Fibroblast of the aortic adventitia (primary cell): ENCODE measurements at regions not wholly inside any gene's neighbourhood (a gene's known extent, or its start where the extent isn't known, plus 50 kb on each side); places are given as distances from the start of the nearest gene placed in this dataset.
"Not testable (repeated sequence)": the region's sequence is repeated elsewhere in the genome, so short reads cannot be mapped to it uniquely, and the experiment has no call there.

Experiments used
- DNase-seq: peaks from one replicate; pipeline ENCODE4 v3.0.0-alpha.2; 2010; ENCODE audit warnings: low read depth
- H3K4me3 ChIP-seq: 2 replicates; pipeline ENCODE4 v1.5.1; 2011; ENCODE audit warnings: low read depth, mild to moderate bottlenecking, control low read depth, low read length, moderate library complexity
- TF ChIP-seq, protein P1 (sequence below): IDR thresholded peaks from 2 replicates; pipeline ENCODE4 v1.5.1; 2011; ENCODE audit warnings: mild to moderate bottlenecking, low read length, control low read depth, inconsistent platforms; ENCODE audit not compliant: insufficient read depth

DNA sequence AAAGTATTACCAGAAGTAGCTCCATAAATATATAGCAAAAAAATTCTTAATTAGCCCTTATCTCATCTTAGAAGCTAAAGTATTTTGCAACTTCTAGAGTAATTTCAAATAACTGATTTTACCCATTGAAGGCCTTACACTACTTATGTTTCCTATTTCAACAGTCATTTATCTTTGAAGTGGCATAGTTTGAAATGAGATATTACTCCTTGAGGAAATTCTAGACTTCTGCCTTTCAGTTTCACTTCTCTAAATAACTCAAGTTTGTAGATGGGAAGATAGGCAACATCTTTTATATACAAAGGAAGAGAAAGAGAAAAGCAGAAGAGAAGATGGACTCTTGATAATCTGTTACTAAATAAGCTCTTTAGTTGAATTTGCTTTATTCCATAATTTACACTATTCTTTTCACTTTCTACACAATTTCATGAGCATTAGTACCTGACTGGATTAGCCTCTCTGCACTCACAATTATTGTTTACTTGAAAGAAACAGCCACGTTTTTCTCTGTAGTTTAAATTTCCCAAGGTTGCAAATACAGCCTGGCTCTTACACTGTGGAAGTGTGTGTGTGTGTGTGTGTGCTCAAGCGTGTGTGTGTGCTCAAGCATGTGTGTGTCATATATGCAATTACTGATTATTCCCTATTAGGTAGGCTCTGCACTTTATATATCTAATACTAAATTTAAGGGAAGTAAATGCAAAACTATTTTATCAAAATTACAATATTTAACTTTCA is 60.6 kb upstream of the EMB start:
- no peak overlapping the region for H3K4me3 ChIP-seq
- TF ChIP-seq, protein P1, sequence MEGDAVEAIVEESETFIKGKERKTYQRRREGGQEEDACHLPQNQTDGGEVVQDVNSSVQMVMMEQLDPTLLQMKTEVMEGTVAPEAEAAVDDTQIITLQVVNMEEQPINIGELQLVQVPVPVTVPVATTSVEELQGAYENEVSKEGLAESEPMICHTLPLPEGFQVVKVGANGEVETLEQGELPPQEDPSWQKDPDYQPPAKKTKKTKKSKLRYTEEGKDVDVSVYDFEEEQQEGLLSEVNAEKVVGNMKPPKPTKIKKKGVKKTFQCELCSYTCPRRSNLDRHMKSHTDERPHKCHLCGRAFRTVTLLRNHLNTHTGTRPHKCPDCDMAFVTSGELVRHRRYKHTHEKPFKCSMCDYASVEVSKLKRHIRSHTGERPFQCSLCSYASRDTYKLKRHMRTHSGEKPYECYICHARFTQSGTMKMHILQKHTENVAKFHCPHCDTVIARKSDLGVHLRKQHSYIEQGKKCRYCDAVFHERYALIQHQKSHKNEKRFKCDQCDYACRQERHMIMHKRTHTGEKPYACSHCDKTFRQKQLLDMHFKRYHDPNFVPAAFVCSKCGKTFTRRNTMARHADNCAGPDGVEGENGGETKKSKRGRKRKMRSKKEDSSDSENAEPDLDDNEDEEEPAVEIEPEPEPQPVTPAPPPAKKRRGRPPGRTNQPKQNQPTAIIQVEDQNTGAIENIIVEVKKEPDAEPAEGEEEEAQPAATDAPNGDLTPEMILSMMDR, result no peak
- DNase-seq, result no peak

DNA sequence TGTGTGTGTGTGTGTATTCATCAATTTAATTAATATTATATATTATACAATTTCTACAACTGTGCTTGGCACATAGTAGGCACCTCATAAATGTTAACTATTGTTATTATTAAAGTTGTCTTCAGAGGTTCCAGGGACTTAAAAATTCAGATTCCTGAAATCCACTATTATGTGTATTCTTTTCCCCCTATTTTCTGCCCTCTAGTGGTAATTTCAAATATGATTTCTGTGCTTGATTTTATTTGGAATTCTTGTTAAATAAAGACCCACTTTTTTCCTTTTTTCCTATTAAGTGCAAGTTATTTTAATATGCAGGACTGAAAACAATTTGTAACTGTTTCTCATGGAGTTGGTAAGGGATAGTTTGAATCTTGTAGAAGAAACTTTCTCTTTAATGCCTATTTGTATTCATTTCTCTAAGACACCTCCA is 72.0 kb upstream of the EMB start:
- TF ChIP-seq, protein P1, result peak; percentile 24
- peak; percentile 32 for DNase-seq
- not testable (repeated sequence) for H3K4me3 ChIP-seq

DNA sequence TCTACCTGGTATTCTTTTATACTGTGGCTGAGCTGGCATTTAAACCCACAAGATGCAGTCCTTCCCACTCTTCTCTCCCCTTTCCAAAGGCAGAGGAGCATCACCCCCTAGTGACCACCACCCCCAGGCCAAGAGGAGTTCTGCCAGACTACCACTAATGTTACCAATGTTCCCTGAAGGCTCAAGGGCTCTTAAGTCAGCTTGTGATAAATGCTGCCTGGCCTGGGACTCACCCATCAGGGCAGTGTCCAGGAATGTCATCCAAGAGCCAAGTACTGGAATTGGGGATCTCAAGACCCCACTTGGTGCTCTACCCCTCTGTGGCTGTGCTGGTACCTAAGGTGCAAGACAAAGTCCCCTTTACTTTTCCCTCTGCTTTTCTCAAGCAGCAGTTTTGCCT is 80.0 kb upstream of the EMB start:
- H3K4me3 ChIP-seq, DNase-seq: not testable (repeated sequence)

DNA sequence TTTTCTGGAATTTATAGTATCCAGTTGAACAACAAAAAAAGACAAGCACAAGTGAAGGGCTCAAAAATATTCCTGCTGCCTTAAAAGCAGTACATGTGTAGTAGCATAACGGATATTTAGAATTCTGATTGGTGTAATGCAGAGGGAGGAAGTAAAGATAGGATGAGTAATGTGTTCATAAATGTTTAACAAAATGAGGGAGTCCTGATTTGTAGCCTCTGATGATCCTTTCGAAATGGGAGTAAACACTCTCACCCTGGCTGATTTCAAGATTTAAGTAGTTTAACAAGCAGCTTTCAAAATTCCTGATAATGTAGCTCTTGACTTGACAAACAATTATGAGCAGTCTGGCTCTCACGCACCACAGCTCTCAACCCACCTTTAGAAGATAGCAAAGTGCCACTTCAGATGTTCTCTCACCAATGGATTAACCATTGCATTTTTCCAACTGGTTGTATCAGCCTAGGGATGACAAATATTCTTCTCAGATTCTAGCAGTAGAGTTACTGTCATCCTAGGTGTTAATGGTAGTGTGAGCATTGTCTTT is 86.5 kb upstream of the EMB start:
- not testable (repeated sequence) for DNase-seq, H3K4me3 ChIP-seq

DNA sequence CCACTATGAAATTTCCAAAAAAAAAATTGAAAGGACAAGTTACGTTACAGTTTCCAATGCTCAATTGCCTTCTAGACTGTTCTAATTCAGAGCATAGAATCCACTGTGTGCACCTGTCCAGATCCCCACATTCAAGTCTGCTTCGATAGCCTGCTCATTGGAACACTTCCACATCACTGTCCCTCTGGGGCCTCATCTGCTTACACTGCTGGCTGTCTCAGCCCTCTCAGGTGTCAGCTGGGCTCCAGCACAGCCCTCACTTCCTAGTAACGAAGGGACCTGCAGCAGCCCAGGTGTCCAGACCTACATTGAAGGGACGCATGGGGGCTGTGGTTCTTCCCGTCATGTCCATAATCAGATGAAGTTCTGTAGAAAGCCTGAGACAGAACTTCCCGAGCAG is 94.3 kb upstream of the EMB start:
- no peak overlapping the region for H3K4me3 ChIP-seq
- TF ChIP-seq, protein P1, result no peak
- DNase-seq, result no peak

DNA sequence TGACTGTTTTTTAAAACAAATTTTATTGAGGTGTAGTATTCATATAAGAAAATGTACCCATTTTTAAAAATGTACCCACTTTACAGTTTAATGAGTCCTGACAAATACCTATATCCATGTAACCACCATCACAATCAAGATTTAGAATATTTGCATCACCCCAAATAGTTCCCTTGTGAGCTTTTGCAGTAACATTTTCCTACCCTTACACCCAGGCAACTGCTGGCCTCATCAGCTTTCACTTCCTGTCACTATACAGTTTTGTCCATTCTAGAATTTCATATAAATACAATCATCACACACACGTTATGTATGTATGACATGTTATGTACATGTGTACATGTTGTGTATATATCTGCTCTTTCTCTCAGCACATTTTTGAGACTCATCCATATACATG is 96.4 kb upstream of the EMB start:
- H3K4me3 ChIP-seq, DNase-seq: not testable (repeated sequence)

DNA sequence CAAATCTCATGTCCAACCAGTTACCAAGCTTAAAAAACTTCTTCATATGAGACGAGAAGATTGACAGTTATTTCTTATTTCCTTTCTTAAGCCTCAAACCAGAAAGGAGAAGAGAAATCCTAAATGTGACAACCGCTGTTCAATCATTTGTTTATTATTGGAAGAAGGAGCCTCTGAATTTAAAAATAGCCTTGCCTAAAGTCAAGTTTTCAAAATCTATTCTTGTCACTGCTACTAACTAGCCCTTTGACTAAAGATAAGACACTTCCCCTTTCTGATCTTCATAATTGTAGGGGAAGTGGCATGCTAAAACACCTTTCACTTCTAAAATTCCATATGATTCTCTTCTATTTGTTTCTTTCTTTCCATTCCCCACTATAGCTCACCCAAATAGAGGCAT is 106.2 kb upstream of the EMB start:
- TF ChIP-seq, protein P1, result no peak
- DNase-seq, result no peak
- no peak overlapping the region for H3K4me3 ChIP-seq

DNA sequence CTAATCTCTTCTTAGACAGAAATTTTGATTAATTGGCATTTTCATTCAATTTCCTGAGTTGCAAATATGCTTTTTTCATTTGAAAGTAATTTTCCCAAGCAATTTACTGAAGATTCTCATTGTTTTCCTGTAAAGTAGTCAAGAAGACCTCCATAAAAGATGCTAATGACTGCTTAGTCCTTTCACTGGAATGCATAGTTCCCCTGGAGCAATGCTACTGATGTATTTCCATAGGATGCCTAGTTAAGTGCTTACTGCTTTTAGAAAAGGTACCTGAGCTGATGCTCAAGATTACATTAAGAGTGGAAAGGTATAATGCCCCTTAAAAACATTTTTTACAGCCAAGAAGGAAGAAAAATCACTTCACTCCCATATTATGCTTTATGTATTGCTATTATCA is 109.2 kb upstream of the EMB start:
- no peak overlapping the region for H3K4me3 ChIP-seq
- DNase-seq, result no peak
- TF ChIP-seq, protein P1, result no peak
